SK-N-SH (cell line): ENCODE measurements at regions not wholly inside any gene's neighbourhood (a gene's known extent, or its start where the extent isn't known, plus 50 kb on each side); places are given as distances from the start of the nearest gene placed in this dataset.

Source experiments
- CTCF ChIP-seq: fragments of 200-600 bp; sonication (generic); IDR thresholded peaks from 2 replicates; pipeline ENCODE4 v1.6.1; 2017; ENCODE audit warnings: antibody characterized with exemption, mild to moderate bottlenecking, moderate library complexity
- EP300 ChIP-seq, 2 experiments: IDR thresholded peaks; 2 replicates each; pipeline versions ENCODE4 v1.4.0 to v1.6.1; 2012; ENCODE audit warnings: borderline replicate concordance in 1 of 2, low read depth in 1 of 2, low read length in 1 of 2
- GABPA ChIP-seq: IDR thresholded peaks from 2 replicates; pipeline ENCODE4 v1.4.0; 2012; ENCODE audit warnings: low read depth, mild to moderate bottlenecking
- MAX ChIP-seq: IDR thresholded peaks from 2 replicates; pipeline ENCODE4 v1.4.0; 2012; ENCODE audit warnings: low read depth
- NRF1 ChIP-seq: IDR thresholded peaks from 2 replicates; pipeline ENCODE4 v1.6.1; 2012; ENCODE audit warnings: low read depth, mild to moderate bottlenecking, low read length
- POLR2AphosphoS5 ChIP-seq: IDR thresholded peaks from 2 replicates; pipeline ENCODE4 v1.6.1; 2012; ENCODE audit warnings: low read depth, low read length
- RAD21 ChIP-seq: IDR thresholded peaks from 2 replicates; pipeline ENCODE4 v1.6.1; 2012; ENCODE audit warnings: mild to moderate bottlenecking, low read length
- REST ChIP-seq: IDR thresholded peaks from 2 replicates; pipeline ENCODE4 v1.6.1; 2012; ENCODE audit warnings: mild to moderate bottlenecking, low read depth, low read length, moderate library complexity
- SIN3A ChIP-seq: IDR thresholded peaks from 2 replicates; pipeline ENCODE4 v1.6.1; 2012; ENCODE audit warnings: low read depth, mild to moderate bottlenecking, low read length, moderate library complexity, borderline replicate concordance
- USF2 ChIP-seq: fragments of 150-350 bp; IDR thresholded peaks from 2 replicates; pipeline ENCODE4 v1.6.1; 2017; ENCODE audit warnings: antibody characterized with exemption, low read length, low read depth, borderline replicate concordance

GRCh38 chr11:3434976-3435375 is 56.0 kb upstream of the ZNF195 start:
- TF ChIP-seq SIN3A: no peak
- no peak for TF ChIP-seq MAX
- TF ChIP-seq CTCF: no peak
- no peak for TF ChIP-seq EP300 (IDR thresholded peaks at IDR 0.05; ENCODE audit: borderline replicate concordance in 1 of 2, low read depth in 1 of 2, low read length in 1 of 2)
- TF ChIP-seq RAD21: no peak
- no peak for TF ChIP-seq USF2
- TF ChIP-seq NRF1: no peak
- TF ChIP-seq GABPA: no peak
- TF ChIP-seq REST: no peak
- TF ChIP-seq POLR2AphosphoS5: no peak
